Neural progenitor cell (in vitro differentiated cells): ENCODE measurements at regions not wholly inside any gene's neighbourhood (a gene's known extent, or its start where the extent isn't known, plus 50 kb on each side); places are given as distances from the start of the nearest gene placed in this dataset.

ENCODE experiments used
- CTCF ChIP-seq: fragments of 200-600 bp; sonication (generic); IDR thresholded peaks from 2 replicates; pipeline ENCODE4 v1.5.1; 2017; ENCODE audit warnings: antibody characterized with exemption, mild to moderate bottlenecking
- EZH2 ChIP-seq: fragments of 200-600 bp; sonication (generic); IDR thresholded peaks from 2 replicates; pipeline ENCODE4 v1.6.1; 2017; ENCODE audit warnings: antibody characterized with exemption, mild to moderate bottlenecking, moderate library complexity
- EZH2phosphoT487 ChIP-seq: fragments of 200-600 bp; sonication (generic); IDR thresholded peaks from 2 replicates; pipeline ENCODE4 v1.6.1; 2017; ENCODE audit warnings: antibody characterized with exemption

DNA sequence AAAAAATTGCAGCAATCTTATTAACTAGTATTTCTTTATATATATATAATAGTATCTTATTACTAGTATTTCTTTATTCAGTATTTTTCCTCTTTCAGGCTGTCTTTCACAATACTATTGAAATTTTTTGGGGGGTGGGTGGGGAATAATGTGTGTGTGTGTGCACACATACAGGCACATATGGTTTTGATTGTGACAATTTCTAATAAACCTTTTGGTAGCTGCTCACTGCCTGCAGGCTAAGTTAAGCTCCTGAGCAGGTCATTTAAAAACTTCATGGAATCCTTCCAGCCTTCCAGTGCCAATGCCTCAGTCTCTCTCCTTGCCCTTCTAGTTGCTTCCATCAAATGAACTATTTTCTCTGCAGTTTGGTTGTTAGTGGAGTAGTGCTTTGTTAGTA is 490.1 kb downstream of the PCNX1 start:
- TF ChIP-seq CTCF: no peak
- no peak for TF ChIP-seq EZH2phosphoT487
- TF ChIP-seq EZH2: no peak
